ENCODE measurements at regions not wholly inside any gene's neighbourhood (a gene's known extent, or its start where the extent isn't known, plus 50 kb on each side); places are given as distances from the start of the nearest gene placed in this dataset.

DNA sequence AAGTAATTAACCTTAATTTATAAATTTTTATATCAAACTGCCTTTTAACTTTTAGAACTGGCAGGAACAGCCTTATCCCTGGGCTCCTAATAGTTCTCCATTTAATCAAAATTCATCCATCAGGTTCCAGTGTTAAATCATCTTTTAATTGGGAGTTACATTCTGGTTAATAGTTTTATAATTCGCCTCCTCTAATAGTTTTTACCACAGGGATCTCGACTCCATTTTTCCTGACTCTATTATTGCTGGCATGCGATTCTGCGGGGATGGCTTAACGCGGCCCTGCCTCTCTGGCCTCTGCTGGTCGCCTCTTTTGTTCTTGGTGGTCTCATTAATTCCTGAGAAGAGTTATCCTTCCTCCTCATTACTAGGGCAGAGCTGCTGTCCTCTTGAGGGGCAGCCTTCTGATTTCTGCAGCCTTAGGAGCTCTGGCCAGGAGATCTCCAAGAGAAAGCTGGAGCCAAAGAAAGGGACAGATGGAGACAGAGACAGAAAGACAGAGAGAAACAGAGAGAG, 71.1 kb downstream of the MRM1 start:
- Histone ChIP-seq H3K27ac (no peak overlapping the region), H3K36me3 (no peaks in the 10 kb centered on the region), H3K9me3 (ENCODE audit: severe bottlenecking) (no peaks in the 10 kb centered on the region), H3K27me3 (ENCODE audit: insufficient read depth, low read depth, severe bottlenecking) (no peaks in the 10 kb centered on the region), H3K4me3 (ENCODE audit: low read depth, low read length) (no peak overlapping the region)
- DNase-seq, result no peak
- TF ChIP-seq CTCF (IDR thresholded peaks at IDR 0.05; ENCODE audit: low read depth, low read length), result no peak

- Histone ChIP-seq H3K9me3 (ENCODE audit: severe bottlenecking) (no peaks in the 10 kb centered on the region), H3K36me3 (no peaks in the 10 kb centered on the region), H3K27ac (no peak overlapping the region), H3K27me3 (ENCODE audit: insufficient read depth, low read depth, severe bottlenecking) (no peaks in the 10 kb centered on the region), H3K4me3 (ENCODE audit: low read depth, low read length) (no peak overlapping the region)
- TF ChIP-seq CTCF (IDR thresholded peaks at IDR 0.05; ENCODE audit: low read depth, low read length), result no peak
- no peak for DNase-seq
These were observed 71.7 kb downstream of the MRM1 start for GRCh38 chr17:36673068-36673467.

DNA sequence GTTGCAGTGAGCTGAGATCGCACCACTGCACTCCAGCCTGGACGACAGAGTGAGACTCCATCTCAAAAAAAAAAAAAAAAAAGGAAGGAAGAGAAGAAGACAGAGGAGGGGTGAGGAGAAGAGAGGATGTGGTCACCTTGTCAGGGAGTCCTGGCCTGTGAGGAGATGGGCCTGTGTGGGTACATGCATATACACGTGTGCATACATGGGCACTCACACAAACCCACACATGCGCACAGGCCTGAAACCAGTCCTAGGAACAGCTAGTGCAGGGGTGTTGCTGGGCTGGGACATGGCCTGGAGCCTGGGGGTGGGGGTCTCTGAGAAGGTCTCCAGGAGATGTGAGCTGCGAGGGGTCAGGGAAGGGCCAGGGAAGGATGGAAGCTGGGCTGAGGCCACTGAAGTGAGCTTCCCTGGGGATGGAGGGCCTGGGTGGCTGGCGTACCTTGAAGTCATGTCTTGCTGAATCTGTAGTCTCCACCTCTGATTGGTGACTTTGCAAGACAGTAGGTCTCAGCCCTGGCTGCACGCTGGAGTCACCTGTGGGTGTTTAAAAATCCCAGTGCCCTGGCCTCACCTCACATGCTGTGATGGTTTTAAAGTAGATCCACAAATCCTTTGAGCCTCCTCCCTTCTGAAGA, 72.4 kb downstream of the MRM1 start:
- Histone ChIP-seq H3K4me3 (ENCODE audit: low read depth, low read length) (no peak overlapping the region), H3K9me3 (ENCODE audit: severe bottlenecking) (no peaks in the 10 kb centered on the region), H3K36me3 (no peaks in the 10 kb centered on the region), H3K27me3 (ENCODE audit: insufficient read depth, low read depth, severe bottlenecking) (no peaks in the 10 kb centered on the region), H3K27ac (peak overlapping the region; percentile 45; the same call in 1 of the 2 replicates)
- DNase-seq, result peak; percentile 30
- no peak for TF ChIP-seq CTCF (IDR thresholded peaks at IDR 0.05; ENCODE audit: low read depth, low read length)

GRCh38 chr17:36674278-36674650, 72.9 kb downstream of the MRM1 start:
- peak overlapping the region; percentile 45; the same call in 1 of the 2 replicates for H3K27ac ChIP-seq
- no peaks in the 10 kb centered on the region for H3K27me3 ChIP-seq (ENCODE audit: insufficient read depth, low read depth, severe bottlenecking)
- no peak for TF ChIP-seq CTCF (IDR thresholded peaks at IDR 0.05; ENCODE audit: low read depth, low read length)
- no peaks in the 10 kb centered on the region for H3K36me3 ChIP-seq
- DNase-seq, result no peak
- no peak overlapping the region for H3K4me3 ChIP-seq (ENCODE audit: low read depth, low read length)
- H3K9me3 ChIP-seq (ENCODE audit: severe bottlenecking), result no peaks in the 10 kb centered on the region

DNA sequence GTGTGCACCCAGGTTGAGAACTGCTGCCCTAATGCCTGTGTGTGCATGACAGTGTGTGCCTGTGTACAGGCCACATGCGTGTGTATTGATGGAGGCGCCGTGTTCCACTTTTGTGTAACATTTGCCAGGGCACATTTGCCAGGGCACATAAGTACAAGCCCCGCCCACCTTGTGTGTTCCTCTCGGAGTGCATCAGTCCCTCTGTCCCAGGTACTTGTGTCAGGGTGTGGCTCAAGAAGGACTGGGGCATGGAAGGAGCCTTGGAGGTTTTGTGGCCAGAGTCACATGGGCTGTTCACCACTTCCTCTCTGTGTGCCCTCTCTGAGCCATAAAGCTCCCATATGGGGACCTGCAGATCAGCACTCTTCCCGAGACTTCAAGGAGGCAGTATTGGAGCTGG, 73.9 kb downstream of the MRM1 start:
- DNase-seq, result no peak
- Histone ChIP-seq H3K9me3 (ENCODE audit: severe bottlenecking) (no peaks in the 10 kb centered on the region), H3K36me3 (no peaks in the 10 kb centered on the region), H3K4me3 (ENCODE audit: low read depth, low read length) (no peak overlapping the region), H3K27ac (no peak overlapping the region), H3K27me3 (ENCODE audit: insufficient read depth, low read depth, severe bottlenecking) (no peaks in the 10 kb centered on the region)
- no peak for TF ChIP-seq CTCF (IDR thresholded peaks at IDR 0.05; ENCODE audit: low read depth, low read length)

DNA sequence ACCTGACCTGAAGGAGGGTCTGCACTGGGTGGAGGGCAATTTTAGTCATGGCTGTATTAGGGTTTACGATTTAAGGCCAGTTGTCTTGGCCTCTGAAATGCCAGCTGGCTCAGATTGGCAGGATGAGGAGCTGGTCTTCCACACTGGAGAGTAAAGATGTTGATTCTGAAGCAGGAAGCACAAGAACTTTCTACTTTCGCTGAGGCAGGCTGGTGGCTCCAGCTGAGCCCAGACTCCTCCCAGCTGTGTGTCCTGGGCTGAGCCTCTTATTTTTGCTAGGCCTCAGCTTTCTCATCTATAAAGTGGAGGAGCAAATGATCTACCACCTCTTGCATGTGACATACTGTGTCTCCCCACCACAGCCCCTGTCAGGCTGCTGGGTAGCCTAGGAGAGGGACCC, 74.4 kb downstream of the MRM1 start:
- DNase-seq, result no peak
- Histone ChIP-seq H3K9me3 (ENCODE audit: severe bottlenecking) (no peaks in the 10 kb centered on the region), H3K27ac (no peak overlapping the region), H3K4me3 (ENCODE audit: low read depth, low read length) (no peak overlapping the region), H3K36me3 (no peaks in the 10 kb centered on the region), H3K27me3 (ENCODE audit: insufficient read depth, low read depth, severe bottlenecking) (no peaks in the 10 kb centered on the region)
- TF ChIP-seq CTCF (IDR thresholded peaks at IDR 0.05; ENCODE audit: low read depth, low read length), result no peak

Measured in WERI-Rb-1 (cell line).